Right hindlimb (tissue), 1 donor: ENCODE measurements at regions not wholly inside any gene's neighbourhood (a gene's known extent, or its start where the extent isn't known, plus 50 kb on each side); places are given as distances from the start of the nearest gene placed in this dataset.
A peak's percentile ranks its signal among the peaks of the same experiment; 100 is the strongest.
"Not testable (repeated sequence)": the region's sequence is repeated elsewhere in the genome, so short reads cannot be mapped to it uniquely, and the experiment has no call there.

Source experiments
- DNase-seq: peaks from one replicate; pipeline ENCODE4 v3.0.0-alpha.2; 2018

DNA sequence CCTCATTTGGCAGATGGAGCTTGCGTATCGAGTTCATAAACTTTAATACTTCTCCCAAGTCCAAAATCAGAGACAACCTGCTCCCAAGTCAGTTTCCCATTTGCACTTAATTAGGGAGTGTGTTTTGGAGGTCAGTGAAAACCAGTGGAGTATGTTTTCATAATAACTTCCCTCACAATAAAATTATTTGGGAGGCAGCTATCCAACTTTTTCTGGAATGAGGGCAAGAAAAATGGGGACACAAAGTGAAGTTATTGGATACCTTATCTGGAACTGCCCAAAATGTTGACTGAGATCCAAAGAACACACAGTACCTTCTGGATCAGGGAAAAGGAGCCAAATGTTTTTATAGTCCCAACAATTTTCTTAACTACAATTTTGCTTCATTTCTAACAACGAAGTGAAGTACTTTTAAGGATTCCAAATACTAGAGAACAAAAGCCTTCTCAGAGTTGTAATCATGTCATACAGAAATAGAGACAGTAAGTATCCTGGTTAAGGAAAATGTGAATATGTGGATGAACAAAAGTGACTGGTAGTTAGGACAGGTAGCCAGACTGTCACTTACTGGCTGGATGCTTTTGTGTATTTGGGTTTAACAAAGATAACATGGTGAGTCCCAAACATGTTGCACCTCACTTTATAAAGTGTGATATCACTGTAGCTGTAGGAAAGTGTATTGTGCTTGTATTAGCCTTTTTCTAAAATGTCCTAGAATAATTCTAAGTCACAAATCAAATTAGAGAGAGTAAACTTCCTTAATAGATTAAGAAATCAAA, 325.0 kb downstream of the HLX start:
- DNase-seq: peak; percentile 24

DNA sequence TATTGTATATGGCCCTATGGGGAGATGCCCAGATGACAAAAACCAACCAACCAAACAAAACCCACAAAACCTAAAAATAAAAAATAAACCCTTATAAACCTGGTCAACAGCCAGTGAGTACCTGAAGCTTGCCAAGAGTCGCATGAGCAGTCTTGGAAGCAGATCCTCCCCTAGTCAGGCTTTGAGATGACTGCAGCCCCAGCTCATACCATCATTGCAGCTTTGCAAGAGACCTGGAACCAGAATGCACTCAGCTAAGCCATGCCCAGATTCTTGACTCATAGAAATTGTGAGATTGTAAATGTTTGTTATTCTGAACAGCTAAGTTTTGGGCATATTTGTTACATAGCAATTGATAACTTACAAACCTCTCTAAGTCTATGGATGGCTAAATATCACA, 326.8 kb downstream of the HLX start:
- DNase-seq: no peak

DNA sequence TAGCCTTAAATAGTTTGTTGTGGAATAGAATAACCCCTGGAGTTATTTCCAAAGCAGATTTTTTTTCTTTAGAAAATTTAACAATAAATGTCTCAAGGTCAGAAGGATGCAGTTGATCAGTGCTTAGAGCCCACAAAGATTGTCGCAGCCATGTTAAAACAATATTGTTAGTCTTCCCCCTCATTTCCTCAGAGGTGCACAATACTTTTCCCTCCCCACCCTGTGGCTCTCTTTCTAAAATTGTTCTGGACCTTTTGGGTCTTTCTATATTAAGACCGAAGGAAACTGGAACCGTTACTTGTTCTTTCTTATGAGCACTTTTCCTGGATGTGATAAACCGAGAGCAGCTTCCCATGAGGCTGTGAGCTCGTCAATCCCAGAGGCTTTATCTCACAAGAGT, 333.7 kb downstream of the HLX start:
- DNase-seq: no peak

DNA sequence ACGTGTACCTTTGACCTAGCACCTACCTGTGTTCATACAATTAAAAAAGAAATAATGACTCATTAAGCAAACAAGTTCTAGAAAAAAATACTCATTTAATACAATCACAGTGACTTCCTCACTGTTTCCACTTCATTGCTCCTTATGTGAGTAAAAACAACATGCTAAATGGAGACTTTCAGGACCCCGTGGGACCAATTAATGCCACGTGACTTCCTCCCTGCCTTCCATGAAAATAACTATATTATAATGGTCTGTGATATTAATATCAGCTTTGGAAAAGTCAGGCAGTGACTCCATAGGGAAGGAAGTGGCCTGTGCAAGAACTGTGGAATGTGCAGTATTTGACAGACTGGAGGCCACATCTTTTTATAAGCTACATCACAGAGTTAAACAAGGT, 337.8 kb downstream of the HLX start:
- peak; percentile 73 for DNase-seq

DNA sequence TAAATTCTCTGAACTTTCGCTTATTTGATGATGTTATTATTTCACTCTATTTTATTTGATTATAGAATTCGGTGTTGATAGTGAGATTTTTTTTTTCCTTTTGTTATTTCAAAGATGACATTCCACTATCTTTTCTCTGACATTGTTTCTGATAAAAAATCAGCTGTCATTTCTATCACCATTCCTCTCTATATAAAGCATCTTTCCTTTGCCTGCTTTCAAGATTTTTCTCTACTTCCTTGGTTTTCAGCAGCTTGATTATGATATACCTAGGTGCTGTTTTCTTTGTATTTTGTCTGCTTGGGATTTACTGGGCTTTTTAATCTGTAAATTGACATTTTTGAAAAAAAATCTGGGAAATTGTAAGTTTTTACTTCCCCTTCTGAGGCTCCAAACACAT, 344.0 kb downstream of the HLX start:
- DNase-seq: no peak

DNA sequence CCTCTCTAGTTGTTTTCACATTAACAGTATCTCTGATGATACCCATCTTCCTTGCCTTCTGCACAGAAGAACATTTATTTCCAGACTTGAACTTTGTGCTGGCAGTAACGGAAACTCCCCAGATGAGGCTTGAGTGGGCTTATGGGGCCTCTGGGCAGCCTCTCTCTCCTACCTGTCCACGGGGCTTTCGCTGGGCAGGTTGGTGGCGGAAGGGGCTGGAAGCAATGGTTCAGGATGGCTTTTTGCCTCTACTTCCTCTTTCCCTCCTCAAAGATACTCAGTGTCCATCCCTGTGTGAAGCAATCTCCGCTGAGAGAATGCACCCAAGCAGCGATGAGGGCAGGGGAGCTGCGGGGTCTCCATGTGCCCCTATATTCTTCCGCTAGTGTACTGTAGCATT, 348.2 kb downstream of the HLX start:
- DNase-seq: no peak

DNA sequence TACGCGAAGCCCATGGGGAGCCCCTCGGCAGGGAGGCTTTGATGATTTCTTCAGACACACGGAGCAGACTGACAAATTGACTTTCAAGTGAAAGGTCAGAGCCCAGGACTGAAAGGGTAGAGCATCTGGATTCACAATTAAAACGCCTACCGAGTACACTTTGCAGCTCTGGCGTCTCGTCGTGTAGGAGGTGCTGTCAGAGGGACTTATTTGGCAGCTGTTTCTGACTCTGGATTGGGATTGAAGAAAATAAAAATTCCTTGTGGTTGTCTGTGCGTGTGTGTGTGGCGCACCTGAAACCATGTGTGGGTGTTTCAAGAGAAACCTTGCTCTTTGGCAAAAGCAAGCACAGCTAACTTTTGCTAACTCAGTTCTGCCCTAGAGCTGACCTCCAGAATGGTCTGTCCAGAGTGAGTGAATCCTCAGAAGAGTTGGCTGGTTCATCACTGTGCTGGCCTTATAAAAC, 348.7 kb downstream of the HLX start:
- peak; percentile 44 for DNase-seq

DNA sequence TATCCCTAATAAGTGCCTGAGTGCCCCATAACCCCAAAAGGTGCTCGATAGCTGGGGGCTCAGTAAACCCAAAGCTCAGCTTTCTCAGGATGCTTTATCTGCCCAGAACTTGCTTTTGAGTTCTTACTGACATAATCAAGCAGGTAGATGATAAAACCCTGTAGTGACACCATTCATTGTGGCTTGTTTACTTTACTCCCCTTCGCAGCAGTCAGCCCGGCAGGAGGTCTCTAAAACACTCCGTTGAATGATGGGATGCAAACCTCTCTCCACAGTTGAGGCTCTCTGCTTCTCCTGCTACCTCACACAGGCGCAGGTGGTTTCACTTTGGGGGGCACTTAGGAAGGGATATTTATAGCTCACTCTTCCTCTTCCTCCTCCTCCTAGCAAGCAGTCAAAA, 349.4 kb downstream of the HLX start:
- no peak for DNase-seq

DNA sequence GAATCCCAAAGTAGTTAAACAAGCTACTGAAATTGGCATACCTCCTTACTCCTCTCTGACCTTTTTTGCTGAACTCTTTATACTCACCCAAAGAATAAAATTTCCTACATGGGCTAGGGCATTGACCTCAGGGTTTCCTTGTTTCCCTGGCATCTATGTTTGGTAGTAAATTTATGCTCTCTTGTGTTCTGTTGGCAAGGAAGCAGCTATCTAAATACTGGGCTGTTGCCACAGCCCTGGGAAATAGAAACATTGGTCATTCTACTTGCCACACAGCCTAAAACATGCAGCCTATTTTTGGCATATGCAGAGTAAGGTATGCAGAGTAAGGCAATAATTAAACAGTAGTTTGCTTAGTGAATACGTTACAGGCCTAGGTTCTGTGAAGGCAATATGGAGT, 351.4 kb downstream of the HLX start:
- no peak for DNase-seq

DNA sequence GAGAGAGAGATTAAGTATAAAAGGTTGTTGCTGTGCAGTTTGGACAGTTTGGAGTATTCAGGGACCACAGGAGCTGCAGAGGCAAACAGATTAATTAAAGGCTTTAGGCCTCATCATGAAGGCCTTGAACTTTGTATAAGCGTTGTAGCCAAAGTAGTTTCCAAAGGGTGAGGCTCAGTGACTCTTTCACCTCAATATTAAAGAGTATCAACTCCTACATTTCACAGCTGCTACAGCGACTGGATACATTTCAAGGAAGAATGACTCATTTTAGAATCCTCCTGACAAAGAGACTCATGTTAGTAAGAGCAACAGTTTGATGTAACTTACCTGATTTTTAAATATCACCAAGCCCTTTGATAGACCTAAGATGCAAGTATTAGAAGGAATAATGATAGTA, 355.5 kb downstream of the HLX start:
- no peak for DNase-seq

DNA sequence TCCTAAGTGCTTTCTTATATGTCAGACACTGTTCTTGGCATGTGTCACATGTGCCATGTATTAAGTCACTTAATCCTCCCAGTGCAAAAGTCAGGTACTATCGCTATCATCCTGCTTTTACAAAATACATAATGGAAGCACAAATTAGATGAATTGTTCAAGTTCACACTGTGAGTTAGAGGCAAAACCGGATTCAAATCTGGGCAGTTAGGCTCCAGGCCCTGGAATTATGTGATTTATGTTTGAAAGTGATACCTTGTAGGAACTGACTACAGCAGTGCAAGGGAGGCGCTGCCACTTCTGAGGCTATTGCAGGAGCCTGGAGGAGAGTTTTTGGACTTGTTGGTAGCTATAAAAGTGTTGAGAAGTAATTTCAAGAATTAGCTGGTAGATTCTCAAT, 358.3 kb downstream of the HLX start:
- DNase-seq: no peak

DNA sequence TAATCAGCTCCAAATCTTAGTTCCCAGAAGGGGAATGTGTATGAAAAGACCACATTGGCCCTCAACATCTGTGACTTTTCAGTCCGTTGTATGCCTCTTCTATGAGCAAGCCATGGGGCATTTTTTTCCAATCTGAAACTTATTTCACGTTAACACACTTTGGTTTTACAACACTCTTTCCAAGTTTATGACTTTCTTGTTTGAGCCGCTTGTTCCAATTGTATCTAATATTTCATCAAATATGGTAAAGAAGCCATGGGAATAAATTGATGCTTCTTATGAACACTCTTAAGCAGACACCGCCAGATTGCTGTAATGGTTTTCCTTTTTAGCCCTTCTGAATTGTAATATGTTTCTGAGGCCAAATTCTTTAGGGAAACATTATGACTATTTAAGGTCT, 359.9 kb downstream of the HLX start:
- no peak for DNase-seq

DNA sequence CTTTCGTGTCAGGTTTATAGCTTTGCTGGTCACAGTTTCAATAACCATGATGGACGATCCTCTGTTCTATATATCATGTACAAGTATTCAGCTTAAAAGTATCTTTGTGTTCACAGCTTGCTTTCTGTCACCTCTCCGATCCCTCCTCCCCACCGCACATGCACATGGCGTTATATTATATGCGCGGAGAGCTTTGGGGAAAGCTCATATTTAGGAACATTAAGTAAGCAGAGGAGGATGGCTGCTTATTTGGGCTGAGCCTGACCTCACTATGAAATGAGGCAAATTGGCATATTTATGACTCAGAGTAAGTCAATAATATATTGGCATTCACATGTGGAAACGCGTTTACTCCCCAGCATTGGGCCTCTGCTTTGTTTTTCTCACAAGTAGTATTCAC, 360.5 kb downstream of the HLX start:
- peak; percentile 75 for DNase-seq

DNA sequence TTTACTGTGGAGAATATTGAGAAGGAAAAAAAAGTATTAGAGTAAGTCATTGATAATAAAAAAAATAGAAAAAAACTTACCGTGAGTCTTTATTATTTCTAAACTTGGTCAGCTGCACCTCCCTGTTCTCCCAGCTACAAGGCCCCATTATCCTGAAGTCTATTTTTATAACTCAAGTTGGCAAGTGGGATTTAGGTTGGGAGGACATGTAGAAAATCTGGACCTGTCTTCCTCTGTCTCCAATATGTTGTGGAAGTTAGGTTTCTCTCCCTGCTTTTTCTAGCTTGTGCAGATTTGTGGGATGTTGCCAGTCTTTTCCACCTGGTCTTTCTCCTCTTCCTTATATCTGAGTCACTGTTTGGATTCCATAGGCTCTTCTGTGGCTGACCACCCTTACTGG, 361.4 kb downstream of the HLX start:
- DNase-seq: peak; percentile 24

DNA sequence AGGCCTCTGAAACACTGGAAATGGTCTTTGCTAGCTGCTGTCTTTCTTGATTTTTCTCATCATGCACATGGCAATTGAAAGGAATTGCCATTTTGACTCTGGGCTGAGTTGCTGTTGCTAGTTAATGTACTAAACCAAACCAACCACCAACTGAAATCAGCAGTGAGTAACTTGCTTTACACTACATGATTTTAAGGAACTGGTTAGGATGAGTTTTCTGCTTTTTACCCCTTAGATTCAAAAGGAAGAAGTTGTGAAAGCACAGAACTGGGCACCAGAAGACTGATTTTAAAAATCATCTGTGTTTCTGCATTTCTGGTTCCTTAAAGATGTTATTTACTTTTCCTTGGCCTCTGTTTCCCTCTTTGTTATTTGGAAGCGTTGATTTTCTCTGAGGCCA, 361.9 kb downstream of the HLX start:
- no peak for DNase-seq

DNA sequence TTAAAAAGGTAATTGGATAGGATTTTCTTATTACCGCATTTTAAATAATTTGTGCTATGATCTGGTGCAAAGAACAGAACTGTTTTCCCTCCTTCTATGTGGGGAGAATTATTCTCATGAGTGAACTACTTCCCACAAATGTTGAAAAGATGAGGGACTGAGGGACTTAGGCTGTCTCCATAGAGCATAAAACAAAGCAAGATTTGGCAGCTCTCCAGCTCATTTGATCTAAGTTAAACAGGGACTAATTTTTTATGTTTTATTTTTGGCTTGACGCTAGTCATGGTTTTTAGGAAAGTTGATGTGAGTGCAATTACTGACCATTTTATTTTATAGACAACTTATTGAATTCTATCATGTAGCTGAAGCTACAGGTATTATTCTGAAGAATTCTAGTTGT, 362.3 kb downstream of the HLX start:
- DNase-seq: no peak

DNA sequence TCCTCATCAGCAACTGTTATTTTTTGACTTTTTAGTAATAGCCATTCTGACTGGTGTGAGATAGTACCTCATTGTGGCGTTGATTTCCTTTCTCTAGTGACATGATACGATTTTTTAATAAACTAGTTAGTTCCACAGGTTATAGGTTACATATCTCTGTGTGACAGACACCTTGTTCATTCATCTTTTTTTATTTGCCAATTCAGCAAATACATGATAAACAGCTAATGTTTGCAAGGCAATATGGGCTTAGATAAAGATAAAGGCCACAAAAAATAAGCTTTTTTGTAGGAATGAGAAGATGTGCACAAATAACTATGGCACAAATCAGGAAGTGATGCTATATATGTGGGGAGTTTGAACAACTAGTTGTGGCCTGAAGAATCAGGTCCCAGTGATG, 366.8 kb downstream of the HLX start:
- no peak for DNase-seq

DNA sequence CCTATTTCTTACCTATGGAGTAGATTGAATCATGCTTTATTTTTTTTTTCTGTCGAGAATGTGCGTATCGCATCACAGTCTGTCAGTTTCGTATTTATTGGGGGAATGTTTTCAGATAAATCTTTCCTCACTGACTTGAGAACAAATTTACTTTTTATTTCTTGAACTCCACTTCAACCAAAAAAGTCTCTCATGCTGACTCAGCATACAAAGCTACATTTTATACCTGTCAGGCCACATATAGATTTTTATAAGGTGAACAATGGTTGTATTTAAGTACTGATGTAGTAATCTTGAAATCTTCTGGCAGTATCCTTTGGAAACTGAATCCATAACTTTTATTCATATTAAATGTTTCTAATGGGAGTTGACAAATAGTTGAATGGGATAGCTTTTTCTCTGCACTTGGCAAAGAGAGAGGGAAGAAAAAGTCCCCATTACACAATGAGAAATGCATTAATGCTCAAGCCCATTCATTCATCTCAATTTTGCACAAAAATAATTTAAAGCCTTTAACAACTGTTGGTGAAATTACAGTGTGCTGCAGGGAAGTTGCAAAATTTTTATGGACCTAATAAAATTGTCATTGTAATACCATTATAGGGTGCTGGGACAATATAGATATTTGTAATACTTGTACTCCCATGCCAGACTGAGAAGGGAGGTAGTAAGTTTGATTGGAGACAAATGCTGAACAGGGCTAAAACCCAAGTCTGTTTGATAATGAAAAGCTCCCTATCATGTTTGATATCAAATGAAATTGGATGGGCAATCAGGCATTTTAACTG, 367.6 kb downstream of the HLX start:
- no peak for DNase-seq

DNA sequence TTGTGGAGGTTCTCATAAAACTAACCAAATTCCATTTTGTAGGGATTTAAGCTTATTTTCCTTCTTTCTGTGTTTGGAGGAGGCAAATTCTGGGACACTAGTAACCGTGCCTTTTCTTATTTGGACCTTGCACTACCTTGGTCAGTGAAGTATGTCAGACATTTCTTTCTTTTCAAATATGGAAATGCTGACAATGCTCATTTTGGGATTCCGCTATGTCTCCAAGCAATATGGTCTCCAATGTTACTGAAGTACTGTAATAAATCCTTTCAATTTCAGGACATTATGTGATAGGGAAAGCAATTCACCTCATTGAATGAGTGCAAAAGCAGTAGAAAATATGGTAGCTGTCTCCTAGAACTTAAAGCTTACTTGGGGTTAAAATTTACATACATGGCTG, 372.3 kb downstream of the HLX start:
- no peak for DNase-seq

DNA sequence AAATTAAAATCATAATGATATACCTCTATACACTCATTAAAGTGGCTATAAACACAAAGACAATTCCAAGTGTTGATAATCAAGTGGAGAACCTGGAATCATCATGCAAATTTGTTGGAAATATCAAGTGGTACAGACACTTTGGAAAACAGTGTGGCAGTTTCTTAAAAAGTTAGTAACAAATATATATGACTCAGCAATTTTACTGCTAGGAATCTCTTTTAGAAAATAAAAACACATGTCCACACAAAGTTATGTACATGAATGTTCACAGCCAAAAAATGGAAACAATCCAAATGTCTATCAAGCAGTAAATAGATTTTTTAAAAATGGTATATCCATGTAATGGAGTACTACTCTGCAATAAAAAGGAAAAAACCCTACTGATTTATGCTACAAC, 375.6 kb downstream of the HLX start:
- no peak for DNase-seq

DNA sequence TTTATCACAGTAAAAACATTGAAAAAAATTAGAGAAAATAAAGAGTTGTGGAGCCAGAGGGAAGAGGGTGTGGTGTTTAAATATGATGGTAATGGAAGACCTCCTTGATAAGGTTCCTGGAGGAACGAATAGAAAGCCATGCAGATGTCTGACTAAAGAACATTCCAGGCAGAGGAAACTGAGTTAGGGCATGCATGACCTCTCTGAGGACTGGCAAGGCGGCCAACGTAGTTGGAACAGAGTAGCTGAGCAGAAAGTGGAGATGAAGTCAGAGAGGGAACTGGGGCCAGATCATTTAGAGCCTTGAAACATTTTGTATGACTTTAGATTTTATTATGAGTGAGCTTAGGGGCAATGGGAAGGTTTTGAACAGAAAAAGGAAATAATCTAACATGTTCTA, 377.5 kb downstream of the HLX start:
- DNase-seq: no peak

DNA sequence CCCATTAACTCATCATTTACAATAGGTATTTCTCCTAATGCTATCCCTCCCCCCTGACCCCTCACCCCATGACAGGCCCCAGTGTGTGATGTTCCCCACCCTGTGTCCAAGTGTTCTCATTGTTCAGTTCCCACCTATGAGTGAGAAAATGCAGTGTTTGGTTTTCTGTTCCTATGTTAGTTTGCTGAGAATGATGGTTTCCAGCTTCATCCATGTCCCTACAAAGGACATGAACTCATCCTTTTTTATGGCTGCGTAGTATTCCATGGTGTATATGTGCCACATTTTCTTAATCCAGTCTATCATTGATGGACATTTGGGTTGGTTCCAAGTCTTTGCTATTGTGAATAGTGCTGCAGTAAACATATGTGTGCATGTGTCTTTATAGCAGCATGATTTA, 378.3 kb downstream of the HLX start:
- DNase-seq: not testable (repeated sequence)

DNA sequence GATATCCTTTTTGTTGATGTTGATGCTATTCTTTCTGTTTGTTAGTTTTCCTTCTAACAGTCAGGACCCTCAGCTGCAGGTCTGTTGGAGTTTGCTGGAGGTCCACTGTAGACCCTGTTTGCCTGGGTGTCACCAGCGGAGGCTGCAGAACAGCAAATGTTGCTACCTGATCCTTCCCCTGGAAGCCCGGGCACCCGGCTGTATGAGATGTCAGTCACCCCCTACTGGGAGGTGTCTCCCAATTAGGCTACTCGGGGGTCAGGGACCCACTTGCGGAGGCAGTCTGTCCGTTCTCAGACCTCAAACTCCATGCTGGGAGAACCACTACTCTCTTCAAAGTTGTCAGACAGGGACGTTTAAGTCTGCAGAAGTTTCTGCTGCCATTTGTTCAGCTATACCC, 383.4 kb downstream of the HLX start:
- not testable (repeated sequence) for DNase-seq
